ENCODE measurements at regions not wholly inside any gene's neighbourhood (a gene's known extent, or its start where the extent isn't known, plus 50 kb on each side); places are given as distances from the start of the nearest gene placed in this dataset.

- TF ChIP-seq ZNF224 (CRISPR knock-in tag; IDR thresholded peaks at IDR 0.05) (no peak), SMC3 (conservative IDR thresholded peaks at IDR 0.05; ENCODE audit: insufficient read depth, low read depth, low read length) (no peak), ELF1 (tag; IDR thresholded peaks at IDR 0.05) (no peak), PREB (CRISPR knock-in tag; IDR thresholded peaks at IDR 0.05) (no peak), RAD51 (IDR thresholded peaks at IDR 0.05; ENCODE audit: borderline replicate concordance, low read depth) (no peak)
Measured at GRCh38 chr21:15431053-15431452, 298.7 kb upstream of the USP25 start.
